ENCODE measurements at regions not wholly inside any gene's neighbourhood (a gene's known extent, or its start where the extent isn't known, plus 50 kb on each side); places are given as distances from the start of the nearest gene placed in this dataset.
A peak's percentile ranks its signal among the peaks of the same experiment; 100 is the strongest.

DNA sequence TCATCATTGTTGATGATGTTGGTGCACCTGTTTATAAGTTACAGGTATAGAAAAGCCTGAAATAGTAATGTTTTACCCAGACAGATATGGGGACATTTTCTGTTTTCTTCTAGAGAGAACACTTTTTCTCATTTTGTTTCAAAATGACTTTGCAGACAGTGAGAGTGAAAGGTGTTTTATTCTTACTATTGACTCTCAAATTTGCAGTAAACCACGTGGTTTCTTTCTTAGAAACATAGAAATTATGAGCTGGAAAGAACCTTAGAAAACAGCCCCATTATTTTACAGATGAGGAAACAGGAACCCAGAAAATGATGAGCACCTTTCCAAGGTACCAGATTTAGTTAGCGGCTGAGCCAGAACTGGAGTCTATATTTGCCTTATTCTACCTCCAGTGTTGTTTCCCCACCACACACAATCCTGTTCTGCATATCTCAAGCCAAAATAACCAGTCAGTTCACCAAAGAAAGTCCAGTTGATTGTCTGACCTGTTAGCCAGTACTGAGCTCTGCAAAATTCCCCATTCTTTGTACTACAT is 138.9 kb upstream of the AHR start (continued):
- TF ChIP-seq ETV6 (conservative IDR thresholded peaks at IDR 0.05 in 1 of 2, IDR thresholded peaks at IDR 0.05 in 1 of 2; ENCODE audit: borderline replicate concordance in 1 of 2, low read depth in 1 of 2) (peak in 1 of 2 experiments; percentile 80; a peak in 1 of 4 replicates), FOXK2 (IDR thresholded peaks at IDR 0.05) (no peak), MEF2A (IDR thresholded peaks at IDR 0.05; ENCODE audit: insufficient read depth, low read depth, low read length) (peak; percentile 85), HDAC2 (IDR thresholded peaks at IDR 0.05) (no peak), CBX5 (IDR thresholded peaks at IDR 0.05; ENCODE audit: low read depth) (peak; percentile 75; the same call in 1 of the 2 replicates), RAD21 (IDR thresholded peaks at IDR 0.05; ENCODE audit: insufficient read depth, low read depth, low read length) (0 out of 2 replicates have a peak, but pooled peaks have one; percentile 7), NR2F1 (conservative IDR thresholded peaks at IDR 0.05) (peak; percentile 65), LARP7 (IDR thresholded peaks at IDR 0.05) (no peak), NFIC (IDR thresholded peaks at IDR 0.05; ENCODE audit: low read depth, low read length) (peak; percentile 96), BMI1 (IDR thresholded peaks at IDR 0.05; ENCODE audit: borderline replicate concordance) (peak; percentile 70), EED (IDR thresholded peaks at IDR 0.05; ENCODE audit: low read depth) (peak; percentile 73)
- TF ChIP-seq, protein P1, sequence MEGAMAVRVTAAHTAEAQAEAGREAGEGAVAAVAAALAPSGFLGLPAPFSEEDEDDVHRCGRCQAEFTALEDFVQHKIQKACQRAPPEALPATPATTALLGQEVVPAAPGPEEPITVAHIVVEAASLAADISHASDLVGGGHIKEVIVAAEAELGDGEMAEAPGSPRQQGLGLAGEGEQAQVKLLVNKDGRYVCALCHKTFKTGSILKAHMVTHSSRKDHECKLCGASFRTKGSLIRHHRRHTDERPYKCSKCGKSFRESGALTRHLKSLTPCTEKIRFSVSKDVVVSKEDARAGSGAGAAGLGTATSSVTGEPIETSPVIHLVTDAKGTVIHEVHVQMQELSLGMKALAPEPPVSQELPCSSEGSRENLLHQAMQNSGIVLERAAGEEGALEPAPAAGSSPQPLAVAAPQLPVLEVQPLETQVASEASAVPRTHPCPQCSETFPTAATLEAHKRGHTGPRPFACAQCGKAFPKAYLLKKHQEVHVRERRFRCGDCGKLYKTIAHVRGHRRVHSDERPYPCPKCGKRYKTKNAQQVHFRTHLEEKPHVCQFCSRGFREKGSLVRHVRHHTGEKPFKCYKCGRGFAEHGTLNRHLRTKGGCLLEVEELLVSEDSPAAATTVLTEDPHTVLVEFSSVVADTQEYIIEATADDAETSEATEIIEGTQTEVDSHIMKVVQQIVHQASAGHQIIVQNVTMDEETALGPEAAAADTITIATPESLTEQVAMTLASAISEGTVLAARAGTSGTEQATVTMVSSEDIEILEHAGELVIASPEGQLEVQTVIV (IDR thresholded peaks at IDR 0.05; ENCODE audit: borderline replicate concordance, partially characterized antibody) = no peak
- TF ChIP-seq, protein P2, sequence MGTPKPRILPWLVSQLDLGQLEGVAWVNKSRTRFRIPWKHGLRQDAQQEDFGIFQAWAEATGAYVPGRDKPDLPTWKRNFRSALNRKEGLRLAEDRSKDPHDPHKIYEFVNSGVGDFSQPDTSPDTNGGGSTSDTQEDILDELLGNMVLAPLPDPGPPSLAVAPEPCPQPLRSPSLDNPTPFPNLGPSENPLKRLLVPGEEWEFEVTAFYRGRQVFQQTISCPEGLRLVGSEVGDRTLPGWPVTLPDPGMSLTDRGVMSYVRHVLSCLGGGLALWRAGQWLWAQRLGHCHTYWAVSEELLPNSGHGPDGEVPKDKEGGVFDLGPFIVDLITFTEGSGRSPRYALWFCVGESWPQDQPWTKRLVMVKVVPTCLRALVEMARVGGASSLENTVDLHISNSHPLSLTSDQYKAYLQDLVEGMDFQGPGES (IDR thresholded peaks at IDR 0.05) = no peak
- TF ChIP-seq, protein P3, sequence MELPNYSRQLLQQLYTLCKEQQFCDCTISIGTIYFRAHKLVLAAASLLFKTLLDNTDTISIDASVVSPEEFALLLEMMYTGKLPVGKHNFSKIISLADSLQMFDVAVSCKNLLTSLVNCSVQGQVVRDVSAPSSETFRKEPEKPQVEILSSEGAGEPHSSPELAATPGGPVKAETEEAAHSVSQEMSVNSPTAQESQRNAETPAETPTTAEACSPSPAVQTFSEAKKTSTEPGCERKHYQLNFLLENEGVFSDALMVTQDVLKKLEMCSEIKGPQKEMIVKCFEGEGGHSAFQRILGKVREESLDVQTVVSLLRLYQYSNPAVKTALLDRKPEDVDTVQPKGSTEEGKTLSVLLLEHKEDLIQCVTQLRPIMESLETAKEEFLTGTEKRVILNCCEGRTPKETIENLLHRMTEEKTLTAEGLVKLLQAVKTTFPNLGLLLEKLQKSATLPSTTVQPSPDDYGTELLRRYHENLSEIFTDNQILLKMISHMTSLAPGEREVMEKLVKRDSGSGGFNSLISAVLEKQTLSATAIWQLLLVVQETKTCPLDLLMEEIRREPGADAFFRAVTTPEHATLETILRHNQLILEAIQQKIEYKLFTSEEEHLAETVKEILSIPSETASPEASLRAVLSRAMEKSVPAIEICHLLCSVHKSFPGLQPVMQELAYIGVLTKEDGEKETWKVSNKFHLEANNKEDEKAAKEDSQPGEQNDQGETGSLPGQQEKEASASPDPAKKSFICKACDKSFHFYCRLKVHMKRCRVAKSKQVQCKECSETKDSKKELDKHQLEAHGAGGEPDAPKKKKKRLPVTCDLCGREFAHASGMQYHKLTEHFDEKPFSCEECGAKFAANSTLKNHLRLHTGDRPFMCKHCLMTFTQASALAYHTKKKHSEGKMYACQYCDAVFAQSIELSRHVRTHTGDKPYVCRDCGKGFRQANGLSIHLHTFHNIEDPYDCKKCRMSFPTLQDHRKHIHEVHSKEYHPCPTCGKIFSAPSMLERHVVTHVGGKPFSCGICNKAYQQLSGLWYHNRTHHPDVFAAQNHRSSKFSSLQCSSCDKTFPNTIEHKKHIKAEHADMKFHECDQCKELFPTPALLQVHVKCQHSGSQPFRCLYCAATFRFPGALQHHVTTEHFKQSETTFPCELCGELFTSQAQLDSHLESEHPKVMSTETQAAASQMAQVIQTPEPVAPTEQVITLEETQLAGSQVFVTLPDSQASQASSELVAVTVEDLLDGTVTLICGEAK (IDR thresholded peaks at IDR 0.05; ENCODE audit: borderline replicate concordance) = peak; percentile 49; the same call in 1 of the 2 replicates
- TF ChIP-seq, protein P4, sequence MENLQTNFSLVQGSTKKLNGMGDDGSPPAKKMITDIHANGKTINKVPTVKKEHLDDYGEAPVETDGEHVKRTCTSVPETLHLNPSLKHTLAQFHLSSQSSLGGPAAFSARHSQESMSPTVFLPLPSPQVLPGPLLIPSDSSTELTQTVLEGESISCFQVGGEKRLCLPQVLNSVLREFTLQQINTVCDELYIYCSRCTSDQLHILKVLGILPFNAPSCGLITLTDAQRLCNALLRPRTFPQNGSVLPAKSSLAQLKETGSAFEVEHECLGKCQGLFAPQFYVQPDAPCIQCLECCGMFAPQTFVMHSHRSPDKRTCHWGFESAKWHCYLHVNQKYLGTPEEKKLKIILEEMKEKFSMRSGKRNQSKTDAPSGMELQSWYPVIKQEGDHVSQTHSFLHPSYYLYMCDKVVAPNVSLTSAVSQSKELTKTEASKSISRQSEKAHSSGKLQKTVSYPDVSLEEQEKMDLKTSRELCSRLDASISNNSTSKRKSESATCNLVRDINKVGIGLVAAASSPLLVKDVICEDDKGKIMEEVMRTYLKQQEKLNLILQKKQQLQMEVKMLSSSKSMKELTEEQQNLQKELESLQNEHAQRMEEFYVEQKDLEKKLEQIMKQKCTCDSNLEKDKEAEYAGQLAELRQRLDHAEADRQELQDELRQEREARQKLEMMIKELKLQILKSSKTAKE (IDR thresholded peaks at IDR 0.05; ENCODE audit: low read depth, poor library complexity, severe bottlenecking) = peak; percentile 99
- TF ChIP-seq, protein P5, sequence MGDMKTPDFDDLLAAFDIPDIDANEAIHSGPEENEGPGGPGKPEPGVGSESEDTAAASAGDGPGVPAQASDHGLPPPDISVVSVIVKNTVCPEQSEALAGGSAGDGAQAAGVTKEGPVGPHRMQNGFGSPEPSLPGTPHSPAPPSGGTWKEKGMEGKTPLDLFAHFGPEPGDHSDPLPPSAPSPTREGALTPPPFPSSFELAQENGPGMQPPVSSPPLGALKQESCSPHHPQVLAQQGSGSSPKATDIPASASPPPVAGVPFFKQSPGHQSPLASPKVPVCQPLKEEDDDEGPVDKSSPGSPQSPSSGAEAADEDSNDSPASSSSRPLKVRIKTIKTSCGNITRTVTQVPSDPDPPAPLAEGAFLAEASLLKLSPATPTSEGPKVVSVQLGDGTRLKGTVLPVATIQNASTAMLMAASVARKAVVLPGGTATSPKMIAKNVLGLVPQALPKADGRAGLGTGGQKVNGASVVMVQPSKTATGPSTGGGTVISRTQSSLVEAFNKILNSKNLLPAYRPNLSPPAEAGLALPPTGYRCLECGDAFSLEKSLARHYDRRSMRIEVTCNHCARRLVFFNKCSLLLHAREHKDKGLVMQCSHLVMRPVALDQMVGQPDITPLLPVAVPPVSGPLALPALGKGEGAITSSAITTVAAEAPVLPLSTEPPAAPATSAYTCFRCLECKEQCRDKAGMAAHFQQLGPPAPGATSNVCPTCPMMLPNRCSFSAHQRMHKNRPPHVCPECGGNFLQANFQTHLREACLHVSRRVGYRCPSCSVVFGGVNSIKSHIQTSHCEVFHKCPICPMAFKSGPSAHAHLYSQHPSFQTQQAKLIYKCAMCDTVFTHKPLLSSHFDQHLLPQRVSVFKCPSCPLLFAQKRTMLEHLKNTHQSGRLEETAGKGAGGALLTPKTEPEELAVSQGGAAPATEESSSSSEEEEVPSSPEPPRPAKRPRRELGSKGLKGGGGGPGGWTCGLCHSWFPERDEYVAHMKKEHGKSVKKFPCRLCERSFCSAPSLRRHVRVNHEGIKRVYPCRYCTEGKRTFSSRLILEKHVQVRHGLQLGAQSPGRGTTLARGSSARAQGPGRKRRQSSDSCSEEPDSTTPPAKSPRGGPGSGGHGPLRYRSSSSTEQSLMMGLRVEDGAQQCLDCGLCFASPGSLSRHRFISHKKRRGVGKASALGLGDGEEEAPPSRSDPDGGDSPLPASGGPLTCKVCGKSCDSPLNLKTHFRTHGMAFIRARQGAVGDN (IDR thresholded peaks at IDR 0.05) = no peak
